GM12878 (cell line): ENCODE measurements at regions not wholly inside any gene's neighbourhood (a gene's known extent, or its start where the extent isn't known, plus 50 kb on each side); places are given as distances from the start of the nearest gene placed in this dataset.

Experiments
- ATAC-seq: fragments of 200-7000 bp; cut with Tn5 transposase; 3 replicates; pipeline ENCODE4 v1.9.1; 2020; ENCODE audit warnings: mild to moderate bottlenecking, moderate library complexity
- BruUV-seq: library from RNA; stranded (reverse); fragments of 400-500 nt; replicated peaks from 2 replicates; lab custom pipeline; 2021; lab: Mats Ljungman, UMichigan
- CTCF ChIA-PET: fragments of 300-600 bp; sonication (Branson Sonifier 250); formaldehyde crosslinking; extraction: SDS; loops from one replicate; lab custom pipeline; 2021; ENCODE audit warnings: inconsistent platforms; lab: Yijun Ruan, JAX
- POLR2A ChIA-PET: fragments of 350-600 bp; formaldehyde crosslinking; extraction: SDS; loops from one replicate; lab custom pipeline; 2021; ENCODE audit warnings: inconsistent platforms; lab: Charles Lee
- RAD21 ChIA-PET: fragments of 300-600 bp; sonication (Branson Sonifier 250); formaldehyde crosslinking; loops from one replicate; lab custom pipeline; 2023; ENCODE audit warnings: antibody characterized with exemption; ENCODE audit not compliant: unreplicated experiment; lab: Charles Lee
- SMC1A ChIA-PET: fragments of 300-600 bp; sonication (Branson Sonifier 250); formaldehyde crosslinking; loops from one replicate; lab custom pipeline; 2023; ENCODE audit not compliant: unreplicated experiment, uncharacterized antibody; lab: Charles Lee
- DNase-seq: peaks from one replicate; pipeline ENCODE4 v3.0.0-alpha.2; 2011; ENCODE audit warnings: low read depth, low spot score
- FAIRE-seq: peaks from 3 replicates; lab custom pipeline; 2011; peaks lifted over from hg19 to GRCh38; lab: Jason Lieb, UNC
- H2AFZ ChIP-seq: 2 replicates; pipeline ENCODE4 v1.6.0; 2011; ENCODE audit warnings: low read depth, low read length, control low read depth; ENCODE audit not compliant: control insufficient read depth
- H3K27ac ChIP-seq: 2 replicates; pipeline ENCODE4 v1.5.1; 2011; ENCODE audit warnings: control low read depth; ENCODE audit not compliant: control insufficient read depth, insufficient read depth
- H3K27me3 ChIP-seq, 2 experiments: replicated peaks in 1 of 2; 2 replicates each; pipeline versions ENCODE4 v1.6.0 to v1.6.1; 2011; ENCODE audit warnings: low read length in 1 of 2; ENCODE audit not compliant: control insufficient read depth in 2 of 2, insufficient read depth in 2 of 2
- H3K36me3 ChIP-seq, 2 experiments: 2 replicates each; pipeline ENCODE4 v1.5.1; 2011; ENCODE audit warnings: low read length in 1 of 2; ENCODE audit not compliant: control insufficient read depth in 2 of 2, insufficient read depth in 2 of 2
- H3K4me1 ChIP-seq: 2 replicates; pipeline ENCODE4 v1.6.1; 2011; ENCODE audit warnings: mild to moderate bottlenecking, low read length, moderate library complexity, mixed read lengths; ENCODE audit not compliant: control insufficient read depth, insufficient read depth
- H3K4me2 ChIP-seq: 2 replicates; pipeline ENCODE4 v1.6.0; 2011; ENCODE audit warnings: control low read depth; ENCODE audit not compliant: control insufficient read depth, insufficient read depth
- H3K4me3 ChIP-seq: fragments of 200-600 bp; sonication (generic); 2 replicates; pipeline ENCODE4 v1.5.1; 2016
- H3K79me2 ChIP-seq: 2 replicates; pipeline ENCODE4 v1.6.0; 2011; ENCODE audit warnings: low read length; ENCODE audit not compliant: control insufficient read depth, insufficient read depth
- H3K9ac ChIP-seq: 2 replicates; pipeline ENCODE4 v1.8.0; 2011; ENCODE audit warnings: low read length, control low read depth, mixed read lengths; ENCODE audit not compliant: control insufficient read depth, insufficient read depth
- H3K9me3 ChIP-seq: replicated peaks from 3 replicates; pipeline ENCODE4 v1.5.1; 2011; ENCODE audit warnings: mild to moderate bottlenecking, low read length; ENCODE audit not compliant: control insufficient read depth, insufficient read depth
- H4K20me1 ChIP-seq: 2 replicates; pipeline ENCODE4 v1.6.0; 2011; ENCODE audit not compliant: control insufficient read depth, insufficient read depth
- BRCA1 ChIP-seq: IDR thresholded peaks from 2 replicates; pipeline ENCODE4 v1.6.1; 2011; ENCODE audit warnings: low read depth, low read length, improper control_type of control experiment
- CBFB ChIP-seq: IDR thresholded peaks from 2 replicates; pipeline ENCODE4 v1.6.1; 2016; ENCODE audit warnings: antibody characterized with exemption, low read depth
- E2F4 ChIP-seq: IDR thresholded peaks from 2 replicates; pipeline ENCODE4 v1.6.1; 2012; ENCODE audit warnings: low read depth, low read length, improper control_type of control experiment
- ETV6 ChIP-seq, 2 experiments: fragments of 450-650 bp in 1 of 2; IDR thresholded peaks in 1 of 2; conservative IDR thresholded peaks in 1 of 2; 2 replicates each; pipeline ENCODE4 v1.6.1; 2014; ENCODE audit warnings: antibody characterized with exemption in 1 of 2, borderline replicate concordance in 1 of 2, low read depth in 1 of 2, mild to moderate bottlenecking in 1 of 2, moderate library complexity in 1 of 2
- IKZF2 ChIP-seq, 2 experiments: fragments of 450-650 bp; IDR thresholded peaks; 2 replicates each; pipeline ENCODE4 v1.6.1; 2017; ENCODE audit warnings: mild to moderate bottlenecking in 2 of 2, moderate library complexity in 2 of 2
- MLLT1 ChIP-seq: fragments of 450-650 bp; IDR thresholded peaks from 2 replicates; pipeline ENCODE4 v1.6.1; 2016; ENCODE audit warnings: mild to moderate bottlenecking
- MYC ChIP-seq: IDR thresholded peaks from 2 replicates; pipeline ENCODE4 v1.6.1; 2011; ENCODE audit warnings: mild to moderate bottlenecking, low read length, moderate library complexity, inconsistent platforms; ENCODE audit not compliant: insufficient read depth, insufficient replicate concordance, insufficient read length, severe bottlenecking
- NR2C2 ChIP-seq: IDR thresholded peaks from 2 replicates; pipeline ENCODE4 v1.6.1; 2011; ENCODE audit warnings: borderline replicate concordance, low read depth; ENCODE audit not compliant: control insufficient read depth, insufficient read length
- PKNOX1 ChIP-seq: fragments of 450-650 bp; IDR thresholded peaks from 2 replicates; pipeline ENCODE4 v1.6.1; 2016; ENCODE audit warnings: mild to moderate bottlenecking
- POLR2AphosphoS2 ChIP-seq: IDR thresholded peaks from 2 replicates; pipeline ENCODE4 v1.6.1; 2011; ENCODE audit warnings: low read depth, mild to moderate bottlenecking, low read length, improper control_type of control experiment, moderate library complexity
- RAD51 ChIP-seq: fragments of 450-650 bp; IDR thresholded peaks from 2 replicates; pipeline ENCODE4 v1.6.1; 2016; ENCODE audit warnings: moderate library complexity, mild to moderate bottlenecking, inconsistent platforms
- SREBF1 ChIP-seq: IDR thresholded peaks from 2 replicates; pipeline ENCODE4 v1.6.1; 2012; ENCODE audit warnings: mild to moderate bottlenecking, low read length
- SREBF2 ChIP-seq: IDR thresholded peaks from 2 replicates; pipeline ENCODE4 v1.6.1; 2012; ENCODE audit warnings: mild to moderate bottlenecking, low read length
- ZNF24 ChIP-seq: fragments of 450-650 bp; IDR thresholded peaks from 2 replicates; pipeline ENCODE4 v1.6.1; 2017; ENCODE audit warnings: antibody characterized with exemption, mild to moderate bottlenecking
- ZNF384 ChIP-seq: IDR thresholded peaks from 2 replicates; pipeline ENCODE4 v1.6.1; 2012; ENCODE audit warnings: low read depth, mild to moderate bottlenecking, low read length, improper control_type of control experiment, borderline replicate concordance
- WGBS: methylation state at CpG from one replicate; pipeline ENCODE4 v1.1.6; 2016; ENCODE audit warnings: low lambda C conversion rate; ENCODE audit not compliant: insufficient replicate concordance, insufficient coverage; ENCODE audit errors: missing lambda C conversion rate; 5-methylcytosine and 5-hydroxymethylcytosine counted together
- in situ Hi-C: fragments of 300-500 bp; cut with MboI; formaldehyde crosslinking; loops from 9 replicates; pipeline ENCODE4 v1.14.3; 2018; ENCODE audit warnings: mixed read lengths
- intact Hi-C: fragments of 100-400 bp; cut with micrococcal nuclease; formaldehyde crosslinking; loops from one replicate; pipeline ENCODE4 v1.14.2; 2022; ENCODE audit not compliant: unreplicated experiment

GRCh38 chr1:181262069-181262468 lies 173.6 kb downstream of the IER5 start:
- FAIRE-seq (no peak), DNase-seq (no peak)
- no peaks in the 10 kb centered on the region for H3K36me3 ChIP-seq
- no peak overlapping the region for H3K9ac ChIP-seq
- 0% methylated on average over 1 of the region's 1 CpG for WGBS
- H3K79me2 ChIP-seq = no peaks in the 10 kb centered on the region
- no peak overlapping the region for H3K4me2 ChIP-seq
- no peaks in the 10 kb centered on the region for H3K4me1 ChIP-seq
- CTCF ChIA-PET = no interaction called here
- BruUV-seq = no TSS peak
- no peak overlapping the region for H3K4me3 ChIP-seq
- TF ChIP-seq CBFB = no peak
- no peak for TF ChIP-seq NR2C2
- no peak for TF ChIP-seq PKNOX1
- TF ChIP-seq BRCA1 = no peak
- no peak for TF ChIP-seq E2F4
- TF ChIP-seq, all 136 proteins: peak for 0
- Histone ChIP-seq H3K27me3 (peaks cover 0 to 2% of the 10 kb centered on the region in 2 experiments; a peak in 3 of 4 replicates), H4K20me1 (no peaks in the 10 kb centered on the region), H3K27ac (no peak overlapping the region), H2AFZ (no peak overlapping the region), H3K9me3 (no peaks in the 10 kb centered on the region; the same call in 2 of the 3 replicates)
- RAD21 ChIA-PET = no interaction called here
- ATAC-seq = no peak
- in situ Hi-C loops = no loop called here
- intact Hi-C loops = no loop called here
- POLR2A ChIA-PET = no interaction called here
- SMC1A ChIA-PET = no interaction called here

- FAIRE-seq = no peak
- H3K4me2 ChIP-seq = no peak overlapping the region
- in situ Hi-C loops = no loop called here
- TF ChIP-seq SREBF1 (no peak), POLR2AphosphoS2 (no peak), ETV6 (conservative IDR thresholded peaks at IDR 0.05 in 1 of 2, IDR thresholded peaks at IDR 0.05 in 1 of 2; ENCODE audit: borderline replicate concordance in 1 of 2, low read depth in 1 of 2) (no peak), RAD51 (no peak), IKZF2 (IDR thresholded peaks at IDR 0.05) (no peak), ZNF384 (no peak), MLLT1 (no peak), ZNF24 (no peak), MYC (no peak), SREBF2 (no peak)
Observed at GRCh38 chr1:181263444-181263843, 174.9 kb downstream of the IER5 start.

More at GRCh38 chr1:181263444-181263843, 174.9 kb downstream of the IER5 start:
- intact Hi-C loops = no loop called here
- CTCF ChIA-PET = no interaction called here
- no peak overlapping the region for H3K9ac ChIP-seq
- no peaks in the 10 kb centered on the region; the same call in 2 of the 3 replicates for H3K9me3 ChIP-seq
- H3K36me3 ChIP-seq = no peaks in the 10 kb centered on the region
- no TSS peak for BruUV-seq
- DNase-seq (no peak), ATAC-seq (no peak)
- RAD21 ChIA-PET = no interaction called here
- H3K27ac ChIP-seq = no peak overlapping the region
- WGBS = 0% methylated on average over 2 of the region's 2 CpGs
- POLR2A ChIA-PET = no interaction called here
- no peaks in the 10 kb centered on the region for H3K4me1 ChIP-seq
- H3K27me3 ChIP-seq = peaks cover 0 to 2% of the 10 kb centered on the region in 2 experiments; a peak in 3 of 4 replicates
- SMC1A ChIA-PET = no interaction called here
- no peak overlapping the region for H3K4me3 ChIP-seq
- no peaks in the 10 kb centered on the region for H3K79me2 ChIP-seq
- no peak overlapping the region for H2AFZ ChIP-seq
- H4K20me1 ChIP-seq = no peaks in the 10 kb centered on the region
